RPMI7951 (cell line): ENCODE measurements at regions not wholly inside any gene's neighbourhood (a gene's known extent, or its start where the extent isn't known, plus 50 kb on each side); places are given as distances from the start of the nearest gene placed in this dataset.
A peak's percentile ranks its signal among the peaks of the same experiment; 100 is the strongest.

Source experiments
- DNase-seq: peaks from one replicate; pipeline ENCODE4 v3.0.0-alpha.2; 2012; ENCODE audit warnings: low read depth

DNA sequence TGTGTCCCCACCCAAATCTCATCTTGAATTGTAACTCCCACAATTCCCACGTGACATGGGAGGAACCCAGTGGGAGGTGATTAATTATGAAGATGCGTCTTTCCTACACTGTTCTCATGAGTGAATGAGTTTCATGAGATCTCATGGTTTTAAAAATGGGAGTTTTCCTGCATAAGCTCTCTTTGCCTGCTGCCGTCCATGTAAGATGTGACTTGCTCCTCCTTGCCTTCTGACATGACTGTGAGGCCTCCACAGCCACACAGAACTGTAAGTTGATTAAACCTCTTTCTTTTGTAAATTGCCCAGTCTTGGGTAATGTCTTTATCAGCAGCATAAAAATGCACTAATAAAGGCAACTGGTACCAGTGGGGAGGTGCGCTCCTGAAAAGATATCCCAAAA is 67.7 kb upstream of the DRGX start:
- no peak for DNase-seq

- no peak for DNase-seq
Observed at GRCh38 chr10:49458869-49459268, 63.0 kb upstream of the DRGX start.

GRCh38 chr10:49457686-49458085 is 61.8 kb upstream of the DRGX start:
- no peak for DNase-seq

- DNase-seq: peak; percentile 5
Observed at GRCh38 chr10:49448924-49449323, 53.0 kb upstream of the DRGX start.

DNA sequence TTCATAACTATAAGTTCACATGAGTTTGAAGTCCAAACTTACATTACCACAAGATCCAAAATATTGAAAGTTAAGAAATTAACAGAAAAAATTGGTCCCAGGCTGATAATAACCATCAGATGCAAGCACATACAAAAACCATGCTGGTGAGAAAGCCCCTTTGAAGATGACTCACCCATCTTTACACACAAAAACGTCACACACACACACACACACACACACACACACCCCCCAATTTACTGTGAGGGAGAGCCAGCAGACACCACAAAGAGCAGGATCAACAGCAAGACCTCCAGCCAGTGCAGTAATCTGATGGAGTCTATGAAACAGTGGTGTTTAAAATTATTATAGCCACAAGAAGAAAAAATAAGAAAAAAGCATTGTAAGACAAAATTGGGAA is 50.1 kb upstream of the DRGX start:
- peak; percentile 45 for DNase-seq
